CD1c-positive myeloid dendritic cell (primary cell): ENCODE measurements at regions not wholly inside any gene's neighbourhood (a gene's known extent, or its start where the extent isn't known, plus 50 kb on each side); places are given as distances from the start of the nearest gene placed in this dataset.

Experiments used
- DNase-seq: peaks from one replicate; pipeline ENCODE4 v3.0.0-alpha.2; 2016; ENCODE audit errors: extremely low spot score

DNA sequence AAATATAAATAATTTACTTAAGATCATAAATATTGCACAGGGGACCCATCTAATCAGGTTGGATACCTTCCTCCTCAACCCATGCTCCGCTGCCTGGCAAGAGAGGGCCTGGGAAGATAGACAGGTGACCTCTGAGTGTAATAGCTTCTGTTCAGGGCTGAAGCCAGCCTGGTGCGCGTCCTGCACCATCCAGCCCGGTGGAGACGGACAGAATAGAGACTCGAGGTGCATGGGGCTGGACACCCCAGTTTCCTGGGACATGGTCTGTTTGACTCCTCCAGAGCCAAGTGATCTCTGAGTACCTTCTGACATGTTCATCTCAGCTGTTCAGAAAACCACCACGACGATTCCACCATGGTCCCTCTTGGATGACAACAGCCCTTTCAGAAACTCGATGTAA is 209.3 kb upstream of the MYT1L start:
- DNase-seq: no peak

- no peak for DNase-seq
Measured at GRCh38 chr2:2536416-2537056, 205.5 kb upstream of the MYT1L start.

GRCh38 chr2:2530334-2530733 is 199.3 kb upstream of the MYT1L start:
- no peak for DNase-seq

GRCh38 chr2:2528846-2529245 is 197.8 kb upstream of the MYT1L start:
- DNase-seq: no peak

DNA sequence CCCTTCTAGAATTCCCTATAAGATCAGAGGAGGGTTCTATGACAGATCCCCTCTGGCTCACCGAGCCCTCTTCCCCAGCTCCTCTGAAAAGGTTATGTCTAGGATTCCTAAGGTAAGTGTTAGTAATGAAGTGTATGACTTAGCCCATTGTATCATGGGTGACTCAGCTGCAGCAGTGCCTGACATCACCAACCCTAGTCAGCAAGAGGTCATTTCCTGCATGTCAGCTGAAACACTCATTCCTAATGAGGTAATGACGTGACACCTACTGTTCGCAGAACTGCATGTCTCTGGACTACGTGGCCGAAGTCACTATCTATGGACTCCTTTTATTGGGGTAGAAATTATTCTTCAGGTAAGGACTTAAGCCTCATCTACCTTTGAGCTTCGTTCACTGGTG is 196.1 kb upstream of the MYT1L start:
- DNase-seq: no peak

DNA sequence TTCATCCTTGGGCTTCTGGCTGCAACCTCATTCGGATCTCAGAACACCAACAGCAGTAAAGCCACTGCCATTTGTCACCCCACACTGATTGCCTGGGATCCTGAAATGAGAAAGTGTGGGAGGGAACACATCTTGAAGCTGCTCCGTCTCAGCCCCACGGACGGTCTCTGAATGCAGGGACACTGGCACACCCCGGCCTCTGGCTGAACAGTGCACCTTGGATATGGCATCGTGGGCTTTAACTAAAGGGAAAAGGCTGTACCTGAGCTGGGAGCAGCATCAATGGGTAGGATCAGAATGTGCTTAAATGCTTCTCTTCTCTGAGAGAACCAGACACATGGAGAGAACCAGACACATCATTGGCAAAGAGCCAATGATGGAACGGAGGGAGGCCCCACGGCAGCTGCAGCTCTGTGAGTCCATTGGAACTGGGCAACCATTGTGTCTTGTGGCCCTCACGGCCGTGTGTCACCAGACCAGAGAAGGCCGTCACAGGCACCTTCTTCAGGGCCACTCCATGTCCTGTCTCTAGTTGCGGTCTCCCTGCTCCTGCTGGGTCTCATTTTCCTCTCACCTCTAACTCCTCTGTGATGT is 193.4 kb upstream of the MYT1L start:
- no peak for DNase-seq

DNA sequence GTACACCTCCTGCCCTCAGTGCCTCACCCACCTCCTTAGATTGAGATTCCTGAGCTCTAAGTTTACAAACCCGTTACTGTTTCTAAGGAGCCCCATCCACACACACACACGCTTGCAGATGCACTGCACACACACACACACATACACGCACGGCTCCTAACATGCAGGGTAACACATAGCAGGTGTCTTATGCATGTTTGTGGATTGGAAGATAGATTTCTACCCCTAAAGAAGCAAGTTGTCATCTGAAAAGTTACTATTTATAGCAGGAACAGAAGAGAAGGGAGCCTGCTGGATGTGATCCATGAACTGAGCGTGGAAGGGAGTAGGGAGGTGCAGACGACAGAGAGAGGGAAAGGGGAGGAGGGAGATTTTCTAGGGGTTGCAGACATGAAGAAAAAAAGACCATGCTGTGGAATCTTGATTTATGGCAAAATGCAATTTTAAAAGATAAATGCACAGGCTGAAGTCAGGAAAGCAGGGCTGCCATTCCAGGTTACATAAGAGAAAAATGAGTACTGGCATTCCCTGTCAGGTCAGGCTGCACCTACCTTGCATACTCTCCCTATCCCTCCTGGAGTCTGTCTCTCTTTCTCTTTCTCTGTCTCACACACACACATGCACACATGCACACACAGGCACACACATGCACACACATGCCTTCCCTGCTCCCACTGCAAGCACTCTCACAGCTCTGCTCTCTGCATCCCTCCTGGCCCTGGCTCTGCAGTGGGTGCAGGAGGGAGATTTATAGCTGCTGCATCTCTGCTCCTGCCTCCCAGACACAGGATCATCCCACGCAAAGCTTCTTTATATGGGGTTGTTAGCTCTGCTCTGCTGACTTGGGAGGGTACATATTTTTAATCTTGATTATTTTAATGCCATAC is 192.6 kb upstream of the MYT1L start:
- DNase-seq: no peak

GRCh38 chr2:2520401-2520811 is 189.3 kb upstream of the MYT1L start:
- no peak for DNase-seq

GRCh38 chr2:2519381-2519780 is 188.3 kb upstream of the MYT1L start:
- no peak for DNase-seq

- no peak for DNase-seq
Measured at GRCh38 chr2:2517399-2517798, 186.3 kb upstream of the MYT1L start.

GRCh38 chr2:2516386-2516785 is 185.3 kb upstream of the MYT1L start:
- DNase-seq: no peak

DNA sequence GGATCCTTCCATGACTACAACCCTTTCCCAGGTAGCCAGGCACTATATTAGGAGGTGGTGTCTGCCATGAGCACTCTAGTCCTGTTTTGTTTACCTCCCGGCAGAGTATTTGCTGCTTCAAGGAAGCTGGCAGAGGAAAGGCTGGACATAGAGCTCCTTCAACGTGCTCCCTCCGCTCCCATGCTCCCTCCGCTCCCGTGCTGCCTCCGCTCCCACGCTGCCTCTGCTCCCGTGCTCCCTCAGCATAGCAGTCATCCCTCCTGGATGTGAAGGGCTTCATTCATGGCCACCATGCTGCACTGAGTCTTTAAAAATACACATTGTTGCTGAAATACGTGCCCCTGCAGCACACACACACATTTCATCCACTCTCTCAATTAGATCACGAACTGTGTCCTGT is 181.9 kb upstream of the MYT1L start:
- DNase-seq: no peak

DNA sequence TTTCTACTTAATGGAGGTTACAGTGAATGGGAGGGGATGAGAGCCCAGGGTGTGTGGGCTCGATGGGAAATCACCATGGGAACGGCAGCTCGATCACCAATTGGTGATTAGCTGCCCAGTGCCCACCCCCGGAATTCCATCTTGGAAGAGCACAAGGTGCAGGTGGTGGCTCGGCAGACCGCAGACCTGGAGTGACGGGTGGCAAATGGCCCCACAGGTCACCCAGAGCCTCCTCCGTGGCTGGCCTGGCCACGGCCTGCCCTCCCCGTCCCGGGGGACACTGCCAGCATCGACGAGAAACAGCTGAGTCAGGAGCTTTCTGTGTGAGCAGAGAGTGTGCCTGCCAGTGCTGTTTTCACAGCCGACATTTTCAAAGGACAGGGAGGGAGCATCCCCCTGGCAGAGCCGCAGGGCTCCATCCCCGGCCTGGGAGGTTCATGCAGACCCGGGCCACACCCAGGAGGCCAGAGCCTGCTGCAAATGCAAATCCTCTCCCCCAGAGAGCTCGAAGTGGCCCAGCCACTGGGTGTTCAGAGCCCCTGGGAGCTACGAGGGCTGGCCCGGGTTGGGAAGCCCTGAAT is 176.4 kb upstream of the MYT1L start:
- DNase-seq: no peak

GRCh38 chr2:2506536-2506935 is 175.5 kb upstream of the MYT1L start:
- no peak for DNase-seq

DNA sequence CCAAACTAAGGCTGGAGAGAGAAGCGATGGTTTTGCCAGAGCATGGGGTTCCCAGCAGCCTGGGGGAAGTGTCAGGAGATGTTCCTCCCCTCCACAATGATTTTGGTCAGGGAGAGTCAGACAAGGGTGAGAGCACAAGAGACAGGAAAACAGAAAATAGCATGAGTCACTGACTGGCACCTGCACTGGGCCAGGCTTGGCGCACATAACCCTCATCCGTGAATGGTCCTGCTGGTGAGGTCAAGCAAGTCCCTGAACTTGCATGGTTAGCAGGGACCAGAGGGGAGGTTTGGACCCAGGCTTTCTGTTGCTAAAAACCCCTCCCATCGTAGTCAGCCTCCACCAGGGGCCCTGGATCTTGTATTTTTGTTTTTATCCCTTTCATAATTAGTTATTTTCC is 174.5 kb upstream of the MYT1L start:
- DNase-seq: no peak

DNA sequence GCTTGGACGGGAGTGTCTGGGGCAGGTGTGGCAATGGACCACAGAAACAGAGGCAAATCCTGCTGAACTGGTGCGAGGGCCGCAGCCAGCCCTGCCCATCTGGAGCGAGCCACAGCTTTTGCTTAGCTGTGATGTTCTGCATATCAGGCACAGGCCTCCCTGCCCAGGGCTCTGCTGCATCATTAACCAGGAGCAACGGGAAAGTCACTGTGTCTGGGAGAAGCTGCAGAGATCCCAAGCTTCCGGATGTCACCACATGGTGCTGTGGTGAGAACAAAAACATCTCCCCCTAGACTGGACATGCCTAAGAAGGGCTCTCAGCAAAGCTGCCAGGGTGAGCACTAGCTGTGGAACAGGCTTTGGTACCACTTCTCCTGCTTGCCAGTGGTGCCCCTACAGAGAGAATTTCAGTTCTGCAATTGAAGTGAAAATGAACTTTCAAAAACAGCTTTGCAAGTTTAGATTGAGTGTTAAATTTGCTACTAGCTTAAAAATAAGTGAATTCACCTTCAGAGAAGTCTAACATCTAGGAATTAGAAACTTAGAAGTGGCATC is 172.9 kb upstream of the MYT1L start:
- DNase-seq: no peak

DNA sequence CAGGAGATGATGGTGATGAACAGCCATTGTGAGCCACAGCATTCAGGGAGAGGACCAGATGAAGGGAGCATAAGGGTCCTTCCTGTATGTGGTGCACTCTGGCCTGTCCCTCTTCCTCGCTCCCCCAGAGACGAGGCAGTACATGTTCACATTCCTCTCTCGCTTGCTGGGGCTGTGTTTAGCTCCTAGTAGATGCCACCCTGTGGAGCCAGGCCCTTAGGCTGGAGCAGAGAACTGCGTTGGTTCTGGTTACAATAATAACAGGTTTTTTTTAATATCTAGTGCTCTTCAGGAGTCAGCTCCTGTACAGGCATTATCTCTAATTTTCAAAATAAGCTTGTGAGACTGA is 171.1 kb upstream of the MYT1L start:
- no peak for DNase-seq

DNA sequence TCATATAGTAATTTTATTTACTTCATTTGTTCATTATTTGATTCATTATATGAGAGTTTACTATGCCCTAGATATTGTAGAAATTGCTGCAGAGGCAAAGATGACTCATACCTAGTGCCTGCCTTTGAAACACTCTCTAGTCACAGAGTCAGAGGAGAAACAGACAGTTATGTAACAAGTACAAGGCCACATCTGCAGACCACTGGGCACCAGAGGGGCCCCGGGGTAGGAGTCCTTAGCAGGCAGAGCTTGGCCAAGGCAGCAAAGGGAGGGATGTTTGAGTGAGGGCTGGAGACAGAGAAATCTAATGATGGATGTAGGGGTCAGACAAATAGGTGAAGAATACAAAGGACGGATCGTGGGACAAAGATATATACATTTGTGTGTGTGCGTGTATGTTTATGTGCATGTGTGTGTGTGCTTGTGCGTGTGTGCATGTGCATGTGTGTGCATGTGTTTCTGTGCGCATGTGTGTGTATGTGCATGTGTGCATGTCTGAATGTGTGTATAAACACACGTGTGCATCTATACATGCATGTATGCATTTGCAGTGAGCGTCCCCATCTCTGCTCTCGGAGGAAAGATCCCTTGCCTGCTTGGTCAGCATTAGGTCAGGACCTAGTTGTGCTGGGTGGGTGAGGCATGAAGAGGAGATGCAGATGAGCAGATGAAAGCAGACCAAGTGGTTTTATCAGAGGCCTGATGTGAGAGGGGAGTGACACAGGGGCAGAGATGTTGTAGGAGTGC is 170.6 kb upstream of the MYT1L start:
- DNase-seq: no peak

DNA sequence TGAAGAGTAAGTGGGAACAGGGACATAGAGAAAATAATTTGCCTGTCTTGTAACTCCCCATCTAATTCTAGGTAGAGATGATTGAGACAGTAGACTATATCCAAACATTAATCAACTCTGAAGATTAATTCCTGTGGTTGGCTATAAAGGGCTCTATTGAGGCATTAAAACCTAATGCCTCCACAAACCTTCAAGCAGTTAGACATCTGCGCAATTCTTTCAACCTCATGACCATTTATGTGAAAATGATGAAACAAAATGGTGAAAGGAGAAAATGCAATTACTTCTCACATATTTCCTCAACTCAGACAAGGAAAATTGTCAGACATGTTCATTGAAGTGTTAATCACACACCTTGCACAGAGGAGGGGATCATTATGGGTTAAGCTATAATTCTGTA is 164.5 kb upstream of the MYT1L start:
- DNase-seq: no peak

DNA sequence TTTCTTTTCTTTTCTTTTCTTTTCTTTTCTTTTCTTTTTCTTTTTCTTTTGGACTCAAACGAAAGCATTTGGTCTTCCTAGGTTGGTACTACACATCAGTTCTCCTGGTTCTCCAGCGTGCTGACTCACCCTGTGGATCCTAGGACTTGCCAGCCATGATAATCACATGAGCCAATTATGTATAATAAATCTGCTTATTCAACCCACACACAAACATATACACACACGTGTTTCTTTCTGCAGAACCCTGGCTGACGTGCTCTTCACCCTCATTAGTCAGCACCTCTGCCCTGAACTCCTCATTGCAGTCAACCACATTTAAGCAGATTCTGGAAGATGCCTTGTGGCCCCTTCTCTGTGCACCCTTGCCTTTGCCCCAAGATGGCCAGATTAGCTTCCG is 162.4 kb upstream of the MYT1L start:
- DNase-seq: no peak

DNA sequence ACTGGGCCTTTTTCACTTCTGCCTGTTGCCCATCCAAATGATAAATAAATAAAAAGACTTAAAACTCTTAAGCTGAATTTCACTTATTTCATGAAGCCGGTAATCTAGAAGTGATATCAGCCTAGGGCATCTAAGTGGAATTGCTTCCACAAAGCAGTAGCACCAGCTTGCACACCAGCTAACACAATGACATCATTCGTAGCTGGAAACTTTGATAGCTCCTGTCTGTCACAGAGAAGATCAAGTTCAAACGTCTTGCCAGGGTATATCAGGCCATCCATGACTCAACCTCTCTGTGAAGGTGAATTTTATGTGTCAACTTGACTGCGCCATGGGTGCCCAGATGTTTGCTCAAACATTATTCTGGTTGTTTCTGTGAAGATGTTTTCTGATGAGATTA is 161.7 kb upstream of the MYT1L start:
- DNase-seq: no peak

DNA sequence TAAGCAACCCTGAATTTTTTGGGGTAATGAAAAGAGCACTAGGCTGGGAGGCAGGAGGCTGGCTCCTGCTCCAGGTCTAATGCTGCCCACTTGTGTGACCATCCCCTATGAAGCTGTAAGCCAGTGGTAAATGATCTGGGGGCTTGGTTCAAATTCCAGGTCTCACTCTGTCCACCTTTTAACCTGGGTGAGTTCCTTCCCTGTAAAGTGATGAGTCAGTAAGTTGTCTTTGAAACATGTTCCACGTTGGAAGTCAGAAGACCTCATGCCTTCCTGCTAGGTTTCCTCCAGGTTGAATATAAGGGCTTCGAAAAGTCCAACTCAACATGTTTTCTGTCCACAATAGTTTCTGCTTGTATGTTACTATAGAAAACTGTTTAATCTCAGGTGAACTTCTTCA is 160.9 kb upstream of the MYT1L start:
- DNase-seq: no peak
